Sciatic nerve (tissue), 2 donors: ENCODE measurements at regions not wholly inside any gene's neighbourhood (a gene's known extent, or its start where the extent isn't known, plus 50 kb on each side); places are given as distances from the start of the nearest gene placed in this dataset.
"Not testable (repeated sequence)": the region's sequence is repeated elsewhere in the genome, so short reads cannot be mapped to it uniquely, and the experiment has no call there.

Source experiments
- ATAC-seq: fragments of 200-7000 bp; cut with Tn5 transposase; one replicate; pipeline ENCODE4 v1.9.1; 2020; ENCODE audit warnings: mild to moderate bottlenecking, moderate library complexity
- DNase-seq: peaks from one replicate; pipeline ENCODE4 v3.0.0-alpha.2; 2020; ENCODE audit warnings: low spot score
- intact Hi-C: fragments of 100-400 bp; cut with DNase I; formaldehyde crosslinking; loops from one replicate; pipeline ENCODE4 v1.14.2; 2022
- donor health status: DM: no; HTN: no; CAD: no.
- donor health status: DM: no; HTN: no; CAD: no.

DNA sequence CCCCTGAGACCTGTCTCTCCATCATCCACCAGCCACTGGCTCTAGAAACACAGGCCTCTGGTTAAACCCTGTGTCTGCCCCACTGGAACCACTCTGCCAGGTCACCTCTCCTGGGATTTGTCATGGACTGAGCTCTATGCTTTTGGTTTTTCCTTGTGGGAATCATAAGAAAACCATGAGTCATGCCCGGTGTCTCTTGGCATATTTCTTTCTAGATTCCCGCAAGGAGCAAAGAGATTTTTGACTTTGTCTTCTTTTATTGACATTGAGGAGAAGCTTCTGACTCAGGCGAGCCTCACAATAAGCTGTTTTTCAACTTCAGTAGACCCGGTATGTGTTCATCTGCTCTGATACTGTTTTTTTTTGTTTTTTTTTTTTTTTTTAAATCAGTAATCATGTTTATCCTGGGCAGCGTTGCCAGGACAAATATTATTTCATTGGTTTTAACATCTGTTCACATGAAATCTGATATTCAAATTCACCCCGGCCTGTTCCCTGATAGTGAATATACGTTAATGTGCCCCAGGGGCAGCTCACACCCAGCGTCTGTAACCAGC lies 207.1 kb downstream of the ACKR3 start:
- intact Hi-C loops: no loop called here
- ATAC-seq (peak; percentile 84), DNase-seq (no peak)

DNA sequence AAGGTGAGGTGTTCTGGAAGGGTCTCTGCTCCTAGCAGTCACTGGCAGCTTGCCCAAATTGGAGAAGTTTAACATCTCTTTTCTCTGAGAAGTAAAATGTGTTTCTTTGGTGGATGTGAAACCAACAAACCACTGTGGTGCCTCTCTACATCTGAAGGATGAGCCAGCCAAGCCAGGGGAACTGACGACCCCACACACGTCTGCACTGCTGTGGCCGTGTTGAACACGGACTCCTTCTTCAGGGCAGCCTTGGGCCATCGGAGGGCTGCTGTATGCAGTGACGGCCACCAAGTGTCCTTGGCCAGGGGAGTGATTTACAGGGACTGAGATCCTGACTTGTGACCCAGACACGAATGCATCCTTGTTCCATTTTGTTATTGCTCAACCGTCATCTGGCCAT lies 207.8 kb downstream of the ACKR3 start:
- intact Hi-C loops: no loop called here
- DNase-seq (no peak), ATAC-seq (peak; percentile 34)

DNA sequence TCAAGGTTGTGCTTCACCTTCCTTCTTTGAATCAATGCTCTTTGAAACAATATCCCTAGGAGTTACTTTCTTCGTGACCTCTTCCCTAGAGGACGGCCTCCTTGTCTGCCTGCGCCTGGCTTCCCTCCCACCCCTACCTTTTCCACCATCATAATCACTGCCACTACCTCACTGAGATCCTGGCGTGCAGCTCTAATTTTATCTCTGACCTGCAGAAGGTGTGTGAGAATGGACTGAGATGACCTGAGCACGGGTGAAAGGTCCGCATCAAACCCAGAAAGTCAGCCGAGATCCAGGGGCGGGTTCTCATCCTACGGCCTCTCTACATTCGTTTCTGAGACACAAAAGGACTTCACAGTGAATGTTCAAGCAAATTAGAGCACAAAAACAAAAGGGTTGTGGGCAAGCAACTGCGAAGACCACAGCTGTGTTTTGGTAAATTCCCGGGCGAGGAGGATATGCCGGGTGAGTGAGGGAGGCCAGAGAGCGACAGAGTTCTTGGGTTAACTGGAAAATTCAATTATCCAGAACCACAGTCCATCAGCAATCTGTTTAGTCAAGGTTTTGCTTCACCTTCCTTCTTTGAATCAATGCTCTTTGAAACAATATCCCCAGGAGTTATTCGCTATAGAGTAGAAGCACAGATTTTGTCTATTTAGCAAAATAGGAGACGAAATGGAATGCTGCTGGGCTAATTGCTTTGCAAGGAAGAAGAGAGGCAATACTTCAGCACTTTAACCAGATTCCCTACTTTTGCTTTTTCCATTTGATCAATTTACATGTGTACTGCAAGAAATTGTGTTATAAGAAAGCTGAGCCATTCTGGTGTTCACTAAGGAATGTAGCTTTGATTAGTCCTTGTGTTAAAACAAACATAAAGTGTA lies 212.6 kb downstream of the ACKR3 start:
- no peak for DNase-seq
- intact Hi-C loops: no loop called here
- ATAC-seq: no peak

- ATAC-seq (no peak), DNase-seq (no peak)
- intact Hi-C loops: no loop called here
Observed at GRCh38 chr2:236782938-236783337, 213.3 kb downstream of the ACKR3 start.

DNA sequence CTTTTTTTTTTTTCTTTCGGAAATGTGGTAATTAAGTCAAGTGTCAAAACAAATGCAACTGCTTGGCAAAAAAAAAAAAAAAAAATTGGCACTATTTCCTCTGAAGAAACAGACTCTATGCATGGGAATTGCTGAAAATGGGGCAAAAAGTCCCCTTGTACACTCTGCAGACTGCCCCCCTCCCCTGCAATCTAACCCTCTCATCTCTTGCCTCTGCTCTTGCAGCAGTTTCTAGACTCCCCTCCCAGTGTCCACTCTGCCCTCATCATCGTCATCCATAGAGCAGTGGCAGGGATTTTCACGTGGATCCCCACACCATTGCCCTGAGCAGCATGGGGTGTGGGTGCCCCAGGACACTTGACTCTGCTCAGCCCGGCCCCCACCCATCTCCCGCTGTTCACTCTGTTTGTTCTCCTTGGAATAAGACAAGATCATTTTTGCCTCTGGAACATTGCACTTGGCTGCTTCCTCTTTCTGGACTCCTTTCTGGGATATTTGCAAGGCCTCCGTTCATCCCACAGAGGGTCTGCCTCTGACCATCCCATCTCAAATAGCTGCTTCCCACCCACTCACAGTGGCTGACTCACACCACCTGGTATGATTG lies 213.9 kb downstream of the ACKR3 start:
- ATAC-seq (no peak), DNase-seq (no peak)
- intact Hi-C loops: no loop called here

DNA sequence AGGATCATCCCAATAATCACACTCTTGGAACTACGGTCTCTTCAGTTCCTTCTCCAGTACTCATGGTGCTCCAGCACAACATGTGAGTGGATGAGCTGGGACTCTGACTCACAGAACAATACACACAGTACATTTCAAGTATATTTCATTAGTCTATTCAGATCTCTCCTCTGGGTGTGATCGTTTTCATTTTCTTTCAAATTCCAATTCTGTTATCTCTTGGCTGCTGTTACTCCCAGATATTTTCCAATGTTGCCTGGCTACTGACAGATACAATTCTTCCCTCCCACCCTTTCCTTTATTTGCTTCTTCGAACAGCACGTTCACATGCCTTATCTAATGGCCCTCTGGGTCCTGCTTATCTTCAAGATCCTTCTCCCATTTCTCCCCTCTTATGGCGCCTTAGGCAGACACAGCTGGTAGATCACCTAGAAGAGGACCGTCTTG lies 216.0 kb downstream of the ACKR3 start:
- ATAC-seq: peak; percentile 52
- no peak for DNase-seq
- intact Hi-C loops: no loop called here

GRCh38 chr2:236786751-236787150 lies 217.1 kb downstream of the ACKR3 start:
- intact Hi-C loops: no loop called here
- ATAC-seq (no peak), DNase-seq (no peak)

GRCh38 chr2:236787376-236787775 lies 217.8 kb downstream of the ACKR3 start:
- DNase-seq, intact Hi-C loops, ATAC-seq: not testable (repeated sequence)

DNA sequence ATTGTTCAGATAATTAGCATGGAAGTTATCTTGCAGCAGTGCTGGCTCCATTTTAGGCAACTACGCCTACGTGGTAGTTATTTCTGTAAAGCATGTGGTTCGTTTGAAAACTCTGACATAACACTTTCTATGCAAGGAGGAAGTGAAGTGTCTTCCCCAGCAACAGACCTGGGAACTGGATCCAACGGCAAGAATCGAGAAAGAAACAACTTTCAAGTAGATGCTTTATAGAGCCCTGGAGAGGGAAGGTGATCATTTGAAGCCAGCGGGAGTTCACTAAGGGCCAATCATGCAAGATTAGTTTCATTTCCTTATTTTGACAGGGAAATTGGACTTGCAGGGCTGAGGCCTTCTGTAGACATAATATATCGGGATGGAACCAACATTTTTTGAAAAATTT lies 218.3 kb downstream of the ACKR3 start:
- DNase-seq (no peak), ATAC-seq (peak; percentile 56)
- intact Hi-C loops: no loop called here

GRCh38 chr2:236790963-236791362 lies 221.3 kb downstream of the ACKR3 start:
- no peak for ATAC-seq
- intact Hi-C loops: no loop called here
- DNase-seq: no peak

DNA sequence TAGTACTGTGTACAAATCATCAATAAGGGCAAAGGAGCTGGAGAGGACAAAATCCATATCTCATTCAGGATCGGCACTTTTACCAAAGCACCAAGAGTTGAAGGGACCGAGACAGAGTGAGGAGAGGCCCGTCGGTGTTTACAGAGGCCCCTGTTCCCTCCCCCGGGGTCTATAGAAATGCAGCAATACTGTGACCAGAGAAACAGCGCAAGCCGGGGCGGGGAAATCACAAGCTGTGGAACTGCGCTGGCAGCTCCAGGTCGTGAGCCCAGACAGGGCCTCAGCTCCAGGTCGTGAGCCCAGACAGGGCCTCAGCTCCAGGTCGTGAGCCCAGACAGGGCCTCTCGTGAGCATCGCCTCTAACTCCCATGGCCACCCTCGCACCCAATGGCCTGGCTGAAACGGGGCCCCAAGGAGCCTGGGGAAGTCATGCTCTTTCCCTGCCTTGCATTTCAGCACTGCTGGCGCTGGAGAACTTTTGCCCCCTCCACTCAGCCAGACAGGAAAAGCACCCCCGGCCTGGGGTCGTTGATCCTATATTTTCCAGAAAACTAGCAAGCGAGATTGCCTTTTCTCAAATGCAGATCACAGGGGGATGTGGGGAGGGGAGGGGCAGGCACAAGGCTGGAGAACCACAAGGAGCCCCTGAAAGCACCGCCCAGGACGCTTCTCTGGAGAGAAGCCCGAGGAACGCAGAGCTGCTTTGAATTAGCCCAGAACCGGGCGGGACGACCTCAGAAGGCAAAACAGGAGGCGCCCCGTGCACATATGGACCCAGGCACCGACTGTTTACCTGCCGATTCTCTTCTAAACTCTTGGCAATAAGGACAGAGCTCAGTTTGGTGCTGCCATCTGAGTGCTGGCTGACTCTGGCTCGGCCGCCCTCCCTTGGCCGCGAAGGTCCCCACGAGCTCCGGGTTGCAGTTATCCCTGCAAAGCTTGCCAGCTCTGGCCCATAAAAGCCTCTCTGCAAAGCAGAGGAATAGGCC lies 223.7 kb downstream of the ACKR3 start:
- no peak for DNase-seq
- intact Hi-C loops: no loop called here
- ATAC-seq: peak; percentile 57

- intact Hi-C loops: no loop called here
- no peak for DNase-seq
- peak; percentile 55 for ATAC-seq
Observed at GRCh38 chr2:236794176-236794957, 224.7 kb downstream of the ACKR3 start.

DNA sequence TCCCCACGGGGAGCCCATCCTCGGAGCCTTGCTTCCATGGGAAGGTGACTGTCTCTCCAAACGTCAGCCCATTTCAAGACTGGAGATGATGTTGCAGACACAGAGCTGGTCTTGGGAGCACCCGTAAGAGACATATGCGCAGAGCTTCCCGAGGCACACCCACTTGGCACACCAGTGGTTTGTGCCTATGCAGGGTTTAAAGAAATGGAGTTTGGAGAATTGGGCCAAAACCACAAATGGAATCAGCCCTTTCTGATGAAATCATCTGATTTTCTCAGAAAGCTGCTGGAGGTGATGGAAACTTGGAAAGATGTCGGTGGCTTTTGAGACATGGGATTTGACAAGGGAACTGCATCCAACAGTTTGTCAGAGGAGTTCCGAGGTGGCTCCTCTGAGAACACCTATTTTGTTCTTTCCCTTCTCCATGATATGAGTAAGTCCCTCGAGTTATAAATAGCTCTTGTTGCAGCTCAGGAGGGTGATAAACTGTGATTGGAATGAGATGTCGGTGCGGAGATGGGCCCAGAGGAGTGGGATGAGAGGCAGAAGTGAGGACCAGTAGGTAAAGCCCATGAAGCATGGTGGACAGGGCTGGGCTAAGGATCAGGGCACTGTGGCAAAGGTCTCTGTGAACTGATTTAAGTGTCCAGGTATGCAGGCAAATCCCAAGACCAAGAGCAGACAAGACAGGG lies 225.7 kb downstream of the ACKR3 start:
- no peak for DNase-seq

GRCh38 chr2:236795861-236796219 lies 226.2 kb downstream of the ACKR3 start:
- ATAC-seq (no peak), DNase-seq (no peak)
- intact Hi-C loops: no loop called here

More for the DNA sequence above, 225.7 kb downstream of the ACKR3 start:
- peak; percentile 32 for ATAC-seq
- intact Hi-C loops: no loop called here

GRCh38 chr2:236796236-236796635 lies 226.6 kb downstream of the ACKR3 start:
- intact Hi-C loops: no loop called here
- DNase-seq (no peak), ATAC-seq (no peak)

DNA sequence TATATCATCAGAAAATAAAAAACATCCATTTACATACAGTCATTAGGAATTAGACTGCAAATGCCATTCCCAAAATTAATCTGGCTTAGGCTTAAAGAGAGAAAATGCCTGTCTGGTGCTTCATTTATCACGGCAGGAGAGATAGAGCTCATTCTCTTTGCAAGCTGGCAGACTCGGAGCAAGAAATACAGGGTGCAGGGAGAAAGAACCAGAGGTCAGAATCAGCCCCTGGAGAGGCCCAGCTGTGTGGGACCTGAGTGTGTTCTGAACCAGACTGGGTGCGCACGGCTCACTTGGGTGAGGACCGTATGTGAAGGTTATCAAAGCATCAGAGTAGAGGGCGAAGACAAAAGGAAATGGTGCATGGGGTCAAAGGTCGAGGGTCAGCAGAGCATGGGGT lies 227.8 kb downstream of the ACKR3 start:
- ATAC-seq (no peak), DNase-seq (no peak)
- intact Hi-C loops: no loop called here

GRCh38 chr2:236798491-236798890 lies 228.9 kb downstream of the ACKR3 start:
- intact Hi-C loops: no loop called here
- DNase-seq: no peak

More at GRCh38 chr2:236798491-236798890, 228.9 kb downstream of the ACKR3 start:
- no peak for ATAC-seq
